Stimulated activated CD4-positive, alpha-beta T cell treated with anti-CD3 and anti-CD28 coated beads, Interleukin-15, amount 100 ng/mL, for 24 hours (primary cell): ENCODE measurements at regions not wholly inside any gene's neighbourhood (a gene's known extent, or its start where the extent isn't known, plus 50 kb on each side); places are given as distances from the start of the nearest gene placed in this dataset.

Experiments used
- DNase-seq: peaks from one replicate; pipeline ENCODE4 v3.0.0-alpha.2; 2020

DNA sequence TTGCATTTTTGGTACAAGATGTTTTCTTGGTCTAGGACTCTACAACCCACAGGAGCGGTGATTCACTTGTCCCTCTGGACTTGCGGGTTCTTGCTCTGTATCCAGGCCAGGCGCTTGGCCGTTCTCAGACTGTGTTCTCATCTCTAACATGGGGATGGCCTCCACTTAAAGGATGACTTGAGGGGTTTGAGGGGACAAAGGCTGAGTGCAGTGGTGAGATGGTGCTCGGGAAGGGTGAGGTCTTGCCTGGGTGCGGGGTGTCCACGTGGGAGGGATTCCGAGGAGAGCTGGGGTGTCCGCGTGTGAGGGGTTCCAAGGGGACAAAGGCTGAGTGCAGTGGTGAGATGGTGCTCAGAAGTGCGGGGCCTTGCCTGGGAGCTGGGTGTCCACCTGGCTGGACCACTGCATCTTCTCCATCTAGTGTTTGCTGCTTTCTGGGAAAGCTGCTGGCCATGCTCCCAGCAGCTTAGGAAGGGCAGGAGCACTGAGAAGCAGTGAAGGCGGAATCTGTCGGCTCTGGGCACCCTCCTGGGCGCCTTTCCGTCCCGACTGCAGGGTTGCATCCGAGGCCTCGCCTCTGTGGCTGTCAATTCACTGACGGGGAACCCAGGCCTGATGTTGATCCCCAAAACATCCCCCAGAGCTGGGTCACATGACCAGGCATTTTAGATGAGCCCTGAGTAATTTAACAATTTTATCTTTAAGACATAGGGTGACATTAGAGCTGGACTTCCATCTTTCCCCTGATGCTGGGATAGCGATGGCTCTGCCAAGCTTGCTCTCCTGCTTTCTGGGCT lies 280.5 kb upstream of the IRX4 start:
- DNase-seq: no peak

DNA sequence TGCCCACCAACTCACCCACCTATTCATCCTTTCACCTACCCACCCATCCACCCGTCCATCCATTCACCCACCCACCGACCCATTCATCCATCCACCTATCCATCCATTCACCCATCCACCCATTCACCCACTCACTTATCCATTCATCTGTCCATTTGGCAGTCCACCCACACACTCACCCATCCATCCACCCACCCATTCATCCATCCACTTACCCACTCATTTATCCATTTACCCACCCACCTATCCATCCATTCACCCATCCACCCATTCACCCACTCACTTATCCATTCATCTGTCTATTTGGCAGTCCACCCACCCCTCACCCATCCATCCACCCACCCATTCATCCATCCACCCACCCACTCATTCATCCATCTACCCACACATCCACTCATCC lies 278.1 kb upstream of the IRX4 start:
- no peak for DNase-seq

DNA sequence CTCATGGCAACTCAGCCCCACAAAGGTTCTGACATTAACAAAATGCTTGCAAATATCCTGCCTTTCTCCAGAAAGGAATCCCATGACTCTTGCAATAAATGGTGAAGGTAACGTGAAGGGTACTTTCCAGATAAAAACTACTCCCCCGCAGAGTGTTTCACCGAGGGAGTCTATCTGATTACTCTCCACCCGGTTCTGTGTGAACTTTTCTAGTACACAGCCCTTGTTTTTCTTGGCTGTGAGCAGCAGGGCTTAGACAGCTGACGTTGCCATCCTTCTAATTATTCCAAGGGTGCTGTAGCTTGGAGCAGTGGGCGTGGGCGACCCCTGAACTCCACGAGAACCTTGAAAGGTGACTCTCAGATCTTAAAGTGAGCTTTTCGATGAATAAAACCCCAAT lies 276.0 kb upstream of the IRX4 start:
- DNase-seq: no peak

DNA sequence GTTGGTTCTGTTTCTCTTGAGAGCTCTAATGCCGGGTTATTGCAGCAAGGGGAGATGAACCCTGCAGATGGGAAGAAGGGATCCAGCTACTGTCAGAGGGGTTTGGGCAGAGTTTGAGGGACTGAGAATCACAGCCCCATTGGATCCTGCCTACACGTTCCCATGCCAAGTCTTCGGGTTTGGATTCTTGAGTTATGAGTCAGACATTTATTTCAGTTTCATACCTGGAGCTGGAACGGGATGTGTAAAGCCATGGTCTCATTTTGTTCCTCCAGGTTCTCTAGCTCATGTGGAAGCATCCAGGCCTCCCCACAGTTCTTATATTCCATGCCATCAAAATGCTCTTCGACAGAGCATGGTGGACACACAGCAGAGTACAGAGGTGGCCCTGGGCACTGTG lies 275.4 kb upstream of the IRX4 start:
- no peak for DNase-seq

DNA sequence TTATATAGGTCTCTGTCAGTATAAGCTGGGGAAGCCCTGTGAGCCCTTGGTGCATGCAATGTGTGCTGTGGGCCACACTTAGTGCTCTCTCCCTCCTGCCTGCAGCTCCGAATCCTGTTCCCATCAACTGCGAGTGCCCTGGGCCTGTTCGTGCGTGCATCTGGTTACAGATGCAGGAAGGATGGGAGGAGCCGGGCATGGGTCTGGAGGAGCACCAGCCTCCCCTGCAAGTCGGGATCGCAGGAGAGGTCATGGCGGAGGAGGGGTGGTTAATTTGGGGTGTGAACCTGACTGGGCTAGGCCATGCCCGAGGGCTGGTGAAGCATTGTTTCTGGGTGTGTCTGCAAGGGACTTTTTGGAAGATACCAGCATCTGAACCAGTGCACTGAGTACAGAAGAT lies 274.6 kb upstream of the IRX4 start:
- DNase-seq: no peak

DNA sequence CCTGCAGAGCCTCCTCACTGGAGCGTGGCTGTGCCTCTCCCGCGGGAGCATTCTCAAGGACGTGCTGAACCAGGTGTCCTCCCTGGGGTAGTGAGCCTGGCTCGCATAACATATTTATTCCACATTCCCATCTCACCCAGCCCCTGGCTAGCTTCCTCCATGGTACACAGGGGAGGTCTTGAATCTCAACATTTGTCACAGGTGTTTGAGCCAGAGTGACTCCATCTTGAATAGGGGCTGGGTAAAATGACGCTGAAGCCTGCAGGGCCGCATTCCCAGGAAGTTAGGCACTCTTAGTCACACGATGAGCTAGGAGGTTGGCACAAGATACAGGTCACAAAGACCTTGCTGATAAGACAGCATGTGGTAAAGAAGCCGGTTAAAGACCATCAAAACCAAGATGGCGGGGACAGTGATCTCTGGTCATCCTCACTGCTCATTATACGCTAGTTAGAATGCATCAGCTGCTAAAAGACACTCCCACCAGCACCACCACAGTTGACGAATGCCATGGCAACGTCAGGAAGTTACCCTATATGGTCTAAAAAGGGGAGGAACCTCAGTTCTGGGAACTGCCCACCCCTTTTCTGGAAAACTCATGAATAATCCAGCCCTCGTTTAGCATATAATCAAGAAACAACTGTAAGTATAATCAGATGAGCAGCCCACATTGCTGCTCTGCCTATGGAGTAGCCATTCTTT lies 273.8 kb upstream of the IRX4 start:
- DNase-seq: no peak

DNA sequence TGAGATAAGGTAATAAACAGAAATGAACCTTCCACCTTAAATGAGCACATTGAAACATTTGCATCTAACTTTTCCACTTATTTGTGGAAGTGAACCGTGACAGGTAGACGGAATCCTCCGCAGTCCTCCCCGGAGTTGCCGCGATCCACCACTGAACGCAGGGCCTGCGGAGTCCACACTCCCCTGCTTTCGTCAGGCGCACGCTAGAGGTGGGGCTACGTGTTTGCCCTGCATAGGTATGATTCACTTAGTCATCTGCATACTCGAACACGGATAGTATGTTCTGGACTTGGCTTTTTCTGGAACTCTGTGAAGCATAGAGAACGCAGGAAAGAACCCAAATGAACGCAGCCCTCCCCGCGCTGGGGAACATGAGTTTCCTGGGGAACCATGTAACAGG lies 272.8 kb upstream of the IRX4 start:
- no peak for DNase-seq

DNA sequence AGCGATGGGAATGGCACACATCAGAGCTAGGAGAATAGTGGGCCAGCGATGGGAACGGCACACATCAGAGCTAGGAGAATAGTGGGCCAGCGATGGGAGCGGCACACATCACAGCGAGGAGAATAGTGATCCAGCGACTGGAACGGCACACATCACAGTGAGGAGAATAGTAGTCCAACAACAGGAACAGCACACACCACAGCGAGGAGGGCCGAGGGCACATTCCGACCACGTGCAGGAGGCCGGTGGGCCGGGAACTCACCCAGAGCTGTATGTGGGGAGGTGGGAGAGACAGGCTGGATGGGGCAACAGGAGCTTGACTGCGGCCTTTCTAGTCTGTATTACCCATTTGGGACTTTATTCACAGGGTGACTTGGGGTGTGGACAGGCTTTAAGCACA lies 271.1 kb upstream of the IRX4 start:
- DNase-seq: no peak

DNA sequence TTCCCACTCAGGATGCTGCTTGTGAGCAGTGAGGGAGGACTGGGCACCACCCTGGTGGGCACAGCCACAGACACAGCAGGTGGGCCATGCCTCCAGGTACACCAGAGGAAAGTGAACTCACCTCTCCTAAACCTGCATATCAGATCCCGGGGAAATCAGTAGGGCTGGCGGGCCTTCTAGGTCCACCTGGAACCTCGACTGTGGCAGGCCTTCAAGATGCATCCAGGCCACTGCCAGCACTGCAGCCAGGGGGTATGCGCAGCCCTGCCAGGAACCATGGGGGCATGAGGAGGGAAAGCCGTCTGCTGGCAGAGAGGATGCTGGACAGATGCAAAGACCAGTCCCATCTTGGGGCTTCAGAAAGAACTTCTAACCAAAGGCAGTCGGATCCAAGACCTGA lies 270.6 kb upstream of the IRX4 start:
- DNase-seq: no peak

DNA sequence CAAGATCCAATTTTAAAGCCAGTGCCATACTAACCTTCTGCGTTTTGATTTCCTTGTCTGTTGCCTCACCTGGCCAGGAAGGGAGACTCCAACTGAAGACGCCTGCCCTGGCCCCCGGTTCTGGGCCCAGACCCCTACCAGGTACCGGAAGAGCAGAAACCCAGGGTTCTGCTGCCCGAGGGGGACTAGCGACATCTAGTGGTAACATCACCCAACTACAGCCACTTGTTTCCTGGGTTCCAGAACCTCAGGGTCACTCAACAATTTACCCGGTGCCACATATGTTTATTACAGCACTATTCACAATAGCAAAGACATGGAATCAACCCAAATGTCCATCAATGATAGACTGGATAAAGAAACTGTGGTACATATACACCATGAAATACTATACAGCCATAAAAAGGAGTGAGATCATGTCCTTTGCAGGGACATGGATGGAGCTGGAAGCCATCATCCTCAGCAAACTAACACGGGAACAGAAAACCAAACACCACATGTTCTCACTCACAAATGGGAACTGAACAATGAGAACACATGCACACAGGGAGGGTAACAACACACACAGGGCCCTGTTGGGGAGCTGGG lies 268.7 kb upstream of the IRX4 start:
- DNase-seq: peak; percentile 16

DNA sequence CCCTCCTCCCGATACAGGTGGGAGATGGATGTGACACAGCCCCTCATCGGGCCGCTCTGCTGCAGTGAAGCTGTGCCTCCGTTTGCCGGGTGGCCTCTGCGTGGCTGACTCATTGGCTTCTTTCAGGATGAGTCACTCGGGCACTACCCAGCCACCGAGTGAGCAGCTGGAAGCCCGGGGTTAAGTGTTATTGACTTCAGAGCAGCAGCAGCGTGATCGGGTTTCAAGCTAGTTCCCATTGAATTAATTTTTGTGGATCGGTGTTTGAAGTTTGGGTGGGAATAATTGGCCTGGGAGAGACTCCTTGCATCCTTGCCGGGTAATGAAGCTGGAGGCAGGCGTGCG lies 266.4 kb upstream of the IRX4 start:
- no peak for DNase-seq

DNA sequence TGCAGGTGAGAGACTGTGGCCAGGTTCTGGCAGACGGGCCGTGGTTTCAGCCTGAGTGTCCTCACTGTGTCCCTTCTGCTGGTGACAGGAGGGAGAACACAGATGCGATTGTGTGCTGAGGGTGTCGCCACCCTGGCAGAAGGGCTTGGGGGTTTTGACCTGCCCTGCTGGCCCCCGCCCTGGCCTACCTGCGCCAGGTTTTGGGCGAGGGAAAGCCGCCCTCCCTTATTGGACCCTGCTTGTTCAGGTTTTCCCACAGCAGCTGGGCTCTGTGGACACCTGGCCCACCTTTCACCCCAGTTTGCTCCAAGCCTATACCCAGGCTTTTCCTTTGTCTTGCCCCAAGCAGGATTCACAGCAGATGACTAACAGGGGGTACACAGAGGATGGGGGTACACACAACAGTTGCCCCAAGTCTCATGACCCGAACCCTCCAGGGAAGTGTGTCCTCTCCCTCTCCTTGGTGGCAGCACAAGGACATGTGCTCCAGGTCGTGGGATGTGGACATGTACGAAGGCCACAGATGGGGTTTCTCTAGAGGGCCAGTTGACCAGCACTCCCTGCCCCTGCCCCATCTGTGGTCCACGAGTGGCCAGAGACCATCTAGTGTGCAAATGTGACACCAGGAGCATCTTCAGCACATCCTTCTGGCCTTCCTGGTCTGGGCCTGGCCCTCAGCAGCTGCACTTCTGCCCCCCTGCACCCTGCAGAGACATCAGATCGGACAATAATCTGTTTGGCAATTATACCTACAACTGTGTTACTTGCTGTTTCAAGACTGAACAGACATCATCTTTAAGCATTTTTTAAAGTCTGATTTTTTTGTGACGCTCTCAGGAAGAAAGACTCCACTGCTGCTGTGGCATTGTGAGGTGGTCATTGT lies 265.8 kb upstream of the IRX4 start:
- no peak for DNase-seq

DNA sequence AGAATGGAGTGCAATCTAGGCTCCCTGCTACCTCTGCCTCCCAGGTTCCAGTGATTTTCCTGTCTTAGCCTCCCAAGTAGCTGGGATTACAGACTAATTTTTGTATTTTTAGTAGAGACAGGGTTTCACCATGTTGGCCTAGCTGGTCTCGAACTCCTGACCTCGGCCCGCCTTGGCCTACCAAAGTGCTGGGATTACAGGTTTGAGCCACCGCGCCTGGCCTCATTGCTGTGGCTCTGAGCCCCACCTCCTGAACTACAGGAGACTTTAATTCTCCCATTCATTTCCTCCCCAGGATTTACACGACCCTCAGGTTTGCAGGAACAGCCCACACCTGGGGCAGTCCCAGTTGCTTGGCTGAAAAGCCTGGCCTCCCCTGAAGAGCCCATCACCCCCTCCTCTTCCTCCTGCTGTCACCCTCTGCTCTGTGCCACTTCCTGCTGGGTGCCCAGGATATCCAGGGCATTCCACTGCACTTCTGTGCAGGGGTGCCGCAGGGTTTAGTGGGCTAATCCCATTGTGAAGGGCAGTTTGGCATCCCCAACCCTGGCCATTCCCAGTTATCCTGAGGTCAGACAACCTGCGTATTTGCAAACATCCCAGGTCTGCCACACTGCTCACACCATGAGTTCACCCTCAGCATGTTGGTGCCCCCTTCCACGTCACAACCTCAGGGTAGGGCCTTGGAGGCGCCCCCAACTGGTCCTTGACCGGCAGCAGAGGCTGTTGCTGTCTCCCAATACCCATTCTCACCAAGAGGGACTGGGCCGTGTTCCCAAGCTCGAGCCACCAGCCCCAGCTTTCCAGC lies 265.0 kb upstream of the IRX4 start:
- DNase-seq: no peak

DNA sequence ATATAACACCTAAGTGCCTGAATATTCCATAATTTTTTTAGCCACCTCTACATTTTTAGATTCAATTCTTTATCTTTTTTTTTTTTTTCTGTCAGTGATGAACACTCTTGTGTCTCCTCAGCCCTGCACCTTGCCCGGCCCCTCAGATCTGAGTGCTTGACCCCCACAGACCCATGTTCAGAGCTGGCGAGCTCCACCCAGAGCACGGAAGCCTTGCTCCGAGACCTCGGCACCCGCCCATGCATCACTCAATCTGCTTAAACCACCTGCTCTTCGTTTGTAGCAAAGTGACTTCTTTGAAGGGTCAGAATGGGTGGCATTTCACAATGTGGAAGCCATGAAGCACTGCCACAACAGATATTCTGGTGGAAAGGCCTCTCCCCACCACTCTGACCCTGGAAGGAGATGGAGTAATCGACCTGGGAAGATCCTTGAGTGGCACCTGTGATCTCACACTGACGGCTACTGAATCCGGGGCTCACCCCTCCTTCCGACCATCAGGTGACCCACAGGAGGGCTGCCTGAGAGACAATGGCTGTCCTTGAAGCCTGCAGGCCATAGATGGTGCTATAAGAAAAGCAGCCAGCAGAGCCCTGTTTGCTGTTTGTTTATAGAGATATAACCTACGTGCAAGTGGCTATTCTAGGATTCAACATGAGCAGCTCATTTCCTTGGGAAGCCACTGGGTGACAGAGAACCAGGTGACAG lies 261.1 kb upstream of the IRX4 start:
- no peak for DNase-seq

DNA sequence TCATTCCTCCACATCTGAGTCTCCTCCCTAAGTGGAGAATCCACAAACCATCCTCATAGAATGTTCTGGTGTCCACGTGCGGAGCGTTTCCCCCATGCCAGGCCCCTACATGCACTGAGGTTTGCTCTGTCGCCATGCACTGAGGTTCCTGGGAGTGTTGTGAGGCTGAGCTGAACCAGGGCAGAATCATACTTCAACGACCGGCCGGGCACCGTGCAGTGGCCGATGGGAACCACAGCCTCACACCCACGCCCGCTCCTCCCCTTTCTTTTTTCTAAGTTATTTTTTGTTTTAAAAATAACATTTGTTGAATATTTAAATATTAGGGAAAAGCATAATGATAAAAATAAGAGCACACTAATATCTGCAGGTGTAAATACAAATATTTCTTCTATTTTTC lies 260.4 kb upstream of the IRX4 start:
- no peak for DNase-seq

DNA sequence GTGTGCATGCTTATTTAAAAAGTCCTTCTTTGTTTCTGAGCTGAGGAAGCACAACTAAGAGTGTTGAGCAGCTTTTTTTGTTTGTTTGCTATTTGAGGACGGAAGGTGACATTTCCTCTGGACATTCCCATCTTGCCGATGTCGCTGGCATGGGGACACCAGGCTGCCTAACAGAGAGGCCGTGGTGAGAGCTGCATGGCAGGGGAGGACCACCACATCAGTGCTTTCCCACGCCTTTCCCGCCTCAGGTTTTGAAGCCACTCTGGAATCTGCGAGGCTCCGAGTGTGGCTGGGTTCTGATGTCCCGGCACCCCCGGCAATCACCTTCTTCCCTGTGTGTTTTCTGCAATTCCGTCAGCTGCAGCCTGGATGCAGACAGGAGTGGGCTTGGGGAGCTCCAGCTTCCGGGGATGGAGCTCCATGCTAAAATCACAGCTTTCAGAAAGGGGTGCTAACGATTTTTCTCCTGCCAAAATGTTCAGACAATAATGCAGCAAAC lies 259.8 kb upstream of the IRX4 start:
- DNase-seq: no peak

DNA sequence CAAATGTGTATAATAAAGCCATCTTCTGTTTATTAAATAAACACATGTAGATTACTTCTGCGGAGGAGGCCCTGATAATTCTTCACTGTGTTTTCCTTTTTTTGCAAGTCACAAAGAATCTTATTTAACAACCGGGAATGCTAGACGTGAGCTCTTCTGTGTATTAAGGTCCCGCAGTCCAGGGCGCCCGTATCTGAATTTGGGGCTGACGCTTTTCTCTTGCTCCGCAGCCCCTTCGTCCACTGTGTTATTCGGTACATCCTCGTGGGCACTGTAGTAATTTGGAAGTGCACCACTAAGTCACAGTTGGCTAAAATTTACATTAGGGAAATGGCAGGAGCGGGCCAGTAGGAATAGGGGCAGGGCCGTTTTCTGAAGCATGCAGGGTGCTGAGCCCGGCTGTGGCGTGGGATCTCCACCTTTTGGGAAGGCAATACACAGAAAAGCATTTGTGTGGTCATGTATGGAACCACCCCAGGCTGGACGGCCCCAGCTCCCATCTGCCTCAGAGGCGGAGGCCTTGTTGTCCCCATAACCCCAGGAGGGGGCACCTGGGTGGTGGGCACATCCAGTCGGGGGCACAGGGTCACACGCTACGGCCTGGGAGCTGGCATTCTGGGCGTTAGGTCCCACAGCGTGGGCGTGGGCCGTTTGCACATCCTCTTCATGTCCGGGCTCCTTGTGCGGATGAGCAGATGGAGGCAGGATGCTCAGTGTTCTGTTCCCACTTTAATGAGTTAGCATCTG lies 258.7 kb upstream of the IRX4 start:
- DNase-seq: no peak

DNA sequence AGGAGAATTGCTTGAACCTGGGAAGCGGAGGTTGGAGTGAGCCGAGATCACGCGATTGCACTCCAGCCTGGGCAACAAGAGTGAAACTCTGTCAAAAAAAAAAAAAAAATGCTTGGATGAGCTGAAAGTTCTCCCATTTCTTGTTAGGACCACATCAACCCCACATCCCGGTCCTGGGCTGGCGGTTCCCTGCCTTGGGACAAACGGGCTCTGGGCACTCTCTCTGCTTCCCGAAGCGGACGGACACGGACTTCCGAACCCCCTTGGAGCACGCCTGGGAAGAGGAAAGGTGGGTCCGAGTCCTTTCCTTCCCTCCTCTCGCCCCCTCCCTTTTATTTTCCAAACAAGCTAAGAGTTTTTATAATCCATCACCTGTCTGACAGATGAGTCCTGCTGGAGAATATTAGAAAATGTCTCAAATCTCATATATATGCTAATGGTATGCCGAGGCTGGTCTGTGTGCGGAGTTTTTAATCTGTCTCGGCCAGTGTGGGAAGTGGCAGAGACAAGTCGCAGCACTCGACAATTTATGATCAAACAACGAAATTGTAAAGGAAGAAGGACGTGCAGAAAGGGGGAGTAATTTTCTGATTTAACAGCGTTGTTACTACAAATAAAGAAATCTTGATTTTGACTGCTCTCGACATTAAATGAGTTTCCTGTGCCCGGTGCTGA lies 257.9 kb upstream of the IRX4 start:
- no peak for DNase-seq

DNA sequence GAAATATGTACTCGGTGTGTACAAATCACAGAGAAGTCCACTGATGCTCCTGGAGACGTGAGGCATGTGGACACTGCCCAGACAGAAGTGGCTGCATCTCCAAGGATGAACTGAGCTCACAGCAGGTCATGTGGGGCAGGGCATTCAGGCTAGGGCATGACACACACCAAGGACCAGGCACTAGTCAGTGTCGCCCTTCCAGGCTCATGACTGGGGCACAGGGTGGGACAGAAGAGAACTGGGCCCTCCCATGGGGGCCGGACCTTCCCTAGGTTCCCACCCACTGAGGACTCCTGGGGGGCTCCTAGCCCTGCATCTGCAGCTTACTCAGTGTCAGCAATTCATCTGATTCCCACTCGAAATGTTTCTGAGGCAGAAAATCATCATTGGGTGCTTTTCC lies 256.8 kb upstream of the IRX4 start:
- no peak for DNase-seq

DNA sequence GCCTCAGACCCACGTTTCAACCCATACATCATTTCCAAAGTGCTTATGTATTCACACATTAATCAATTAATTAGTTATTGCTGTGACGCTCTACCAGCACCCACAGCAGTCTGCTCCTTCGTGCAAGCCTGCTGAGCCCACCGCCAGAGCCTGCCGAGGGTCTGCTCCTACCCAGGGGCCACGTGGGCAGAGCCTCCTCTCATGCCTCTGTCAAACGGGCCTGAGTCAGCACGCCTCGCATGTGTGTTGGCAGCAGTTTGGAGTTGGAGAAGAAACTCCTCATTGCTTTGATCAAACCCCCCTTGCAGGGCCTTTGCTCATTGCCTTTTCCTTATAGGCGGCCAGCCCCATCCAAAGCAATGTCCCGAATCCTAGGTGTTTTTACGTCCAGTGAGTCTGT lies 256.2 kb upstream of the IRX4 start:
- no peak for DNase-seq
